ENCODE measurements at regions not wholly inside any gene's neighbourhood (a gene's known extent, or its start where the extent isn't known, plus 50 kb on each side); places are given as distances from the start of the nearest gene placed in this dataset.

- peak; percentile 20 for DNase-seq (ENCODE audit: low read depth)
Measured at GRCh38 chr20:59495894-59496510, 108.3 kb upstream of the PHACTR3 start.

- DNase-seq (ENCODE audit: low read depth) = no peak
Measured at GRCh38 chr20:59498291-59498690, 106.0 kb upstream of the PHACTR3 start.

GRCh38 chr20:59499863-59500262 lies 104.5 kb upstream of the PHACTR3 start:
- no peak for DNase-seq (ENCODE audit: low read depth)

GRCh38 chr20:59508729-59509128 lies 95.6 kb upstream of the PHACTR3 start:
- DNase-seq (ENCODE audit: low read depth) = no peak

- DNase-seq (ENCODE audit: low read depth) = no peak
Measured at GRCh38 chr20:59512651-59513050, 91.7 kb upstream of the PHACTR3 start.

GRCh38 chr20:59514554-59514953 lies 89.8 kb upstream of the PHACTR3 start:
- DNase-seq (ENCODE audit: low read depth) = no peak

GRCh38 chr20:59515013-59515905 lies 89.1 kb upstream of the PHACTR3 start:
- DNase-seq (ENCODE audit: low read depth) = peak; percentile 8

GRCh38 chr20:59515906-59516209 lies 88.5 kb upstream of the PHACTR3 start:
- no peak for DNase-seq (ENCODE audit: low read depth)

- peak; percentile 17 for DNase-seq (ENCODE audit: low read depth)
Measured at GRCh38 chr20:59518881-59519706, 85.2 kb upstream of the PHACTR3 start.

- no peak for DNase-seq (ENCODE audit: low read depth)
Measured at GRCh38 chr20:59519707-59520014, 84.7 kb upstream of the PHACTR3 start.

GRCh38 chr20:59520814-59521213 lies 83.5 kb upstream of the PHACTR3 start:
- no peak for DNase-seq (ENCODE audit: low read depth)

GRCh38 chr20:59525500-59526241 lies 78.7 kb upstream of the PHACTR3 start:
- DNase-seq (ENCODE audit: low read depth) = peak; percentile 1

- DNase-seq (ENCODE audit: low read depth) = no peak
Measured at GRCh38 chr20:59526242-59527225, 77.8 kb upstream of the PHACTR3 start.

- no peak for DNase-seq (ENCODE audit: low read depth)
Measured at GRCh38 chr20:59530782-59531181, 73.6 kb upstream of the PHACTR3 start.

- no peak for DNase-seq (ENCODE audit: low read depth)
Measured at GRCh38 chr20:59537991-59538390, 66.3 kb upstream of the PHACTR3 start.

- no peak for DNase-seq (ENCODE audit: low read depth)
Measured at GRCh38 chr20:59547596-59547995, 56.7 kb upstream of the PHACTR3 start.
